ENCODE measurements at regions not wholly inside any gene's neighbourhood (a gene's known extent, or its start where the extent isn't known, plus 50 kb on each side); places are given as distances from the start of the nearest gene placed in this dataset.

GRCh38 chr2:150007815-150008430 lies 420.3 kb upstream of the MMADHC start:
- DNase-seq (ENCODE audit: low read depth, low spot score), result no peak

DNA sequence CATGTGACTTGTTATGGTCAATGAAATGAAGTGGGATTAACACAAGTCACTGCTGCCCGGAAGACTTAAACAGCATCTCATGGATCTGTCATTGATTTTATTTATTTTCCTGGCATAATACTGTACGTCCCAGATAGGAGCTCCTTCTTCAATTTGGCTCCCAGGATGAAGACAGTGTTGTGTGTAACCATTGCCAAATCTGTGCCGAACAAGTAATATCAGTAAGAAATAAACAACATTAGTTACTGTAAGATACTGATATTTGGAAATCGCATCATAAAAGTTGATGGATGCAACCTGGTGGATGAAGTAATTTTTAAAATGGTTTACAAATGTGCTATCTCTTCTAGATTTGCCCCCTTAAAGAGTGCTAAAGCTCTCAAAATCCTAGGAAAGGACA lies 419.0 kb upstream of the MMADHC start:
- no peak for DNase-seq (ENCODE audit: low read depth, low spot score)

- DNase-seq (ENCODE audit: low read depth, low spot score), result no peak
Observed at GRCh38 chr2:150003544-150003943, 416.0 kb upstream of the MMADHC start.

DNA sequence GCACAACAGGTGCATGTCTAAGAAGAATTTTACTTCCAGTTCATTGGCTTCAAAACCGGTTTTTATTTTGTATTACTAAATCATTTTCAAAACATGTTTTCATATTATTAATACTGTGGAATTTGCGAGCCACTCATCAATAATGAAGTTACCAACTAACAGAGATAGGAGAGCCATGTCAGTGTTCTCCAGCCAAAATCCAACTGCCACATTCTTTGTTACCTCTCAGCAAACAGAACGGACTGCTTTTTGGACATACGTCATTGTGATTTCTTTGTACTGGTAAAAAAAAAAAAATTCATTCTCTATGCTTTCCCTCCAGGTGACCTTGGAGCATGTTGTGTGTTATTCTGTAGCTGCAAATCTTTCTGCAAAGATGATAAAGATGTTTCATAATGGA lies 414.2 kb upstream of the MMADHC start:
- DNase-seq (ENCODE audit: low read depth, low spot score), result no peak

DNA sequence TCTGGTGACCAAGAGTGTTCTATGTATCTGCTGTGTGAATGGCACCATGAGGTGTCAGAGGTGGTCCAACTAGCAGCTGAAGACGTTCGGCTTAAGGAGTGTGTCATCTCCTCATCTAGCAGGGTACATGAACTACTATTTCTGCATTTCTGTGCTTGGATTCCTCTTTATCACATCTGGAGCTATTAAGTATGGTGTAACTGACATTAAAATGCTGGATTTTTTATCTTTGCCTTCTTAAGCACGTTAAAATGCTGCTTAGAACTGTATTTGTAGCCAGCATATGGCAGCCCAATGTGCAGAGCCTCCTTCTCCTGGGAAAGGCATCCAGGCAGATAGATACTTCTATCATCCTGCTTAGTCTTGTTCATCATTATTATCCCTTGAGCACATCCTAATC lies 409.3 kb upstream of the MMADHC start:
- no peak for DNase-seq (ENCODE audit: low read depth, low spot score)

DNA sequence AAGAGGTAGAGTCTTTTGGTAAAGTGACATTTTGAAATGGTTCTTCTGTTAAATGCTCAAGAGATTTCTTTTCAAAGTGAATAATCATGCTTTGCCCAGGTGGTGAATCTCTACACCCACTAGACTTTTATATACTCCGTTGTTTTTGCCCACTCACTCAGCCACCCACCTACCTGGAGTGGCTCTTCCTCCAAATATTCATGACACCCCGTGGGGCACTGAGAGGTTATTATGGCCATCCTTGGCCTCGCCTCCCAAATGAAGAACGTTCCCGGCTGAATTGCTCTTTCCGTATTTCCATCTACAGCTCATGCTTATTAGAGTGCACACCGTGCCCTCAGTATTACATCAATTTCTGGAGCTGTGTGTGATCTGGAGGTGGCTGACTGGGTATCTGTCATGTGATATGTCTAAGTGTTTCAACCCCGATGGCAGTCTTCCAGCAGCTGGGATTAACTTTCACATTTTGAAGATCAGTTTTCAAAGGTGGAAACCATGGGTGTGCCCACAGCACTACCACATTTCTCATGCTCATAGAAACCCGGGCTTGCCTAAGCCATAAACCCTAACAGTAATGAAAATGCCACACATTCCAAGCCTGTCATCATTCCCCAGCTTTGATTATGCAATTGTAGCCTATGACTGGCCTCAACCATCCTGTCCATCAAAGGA lies 406.6 kb upstream of the MMADHC start:
- DNase-seq (ENCODE audit: low read depth, low spot score), result peak; percentile 90

DNA sequence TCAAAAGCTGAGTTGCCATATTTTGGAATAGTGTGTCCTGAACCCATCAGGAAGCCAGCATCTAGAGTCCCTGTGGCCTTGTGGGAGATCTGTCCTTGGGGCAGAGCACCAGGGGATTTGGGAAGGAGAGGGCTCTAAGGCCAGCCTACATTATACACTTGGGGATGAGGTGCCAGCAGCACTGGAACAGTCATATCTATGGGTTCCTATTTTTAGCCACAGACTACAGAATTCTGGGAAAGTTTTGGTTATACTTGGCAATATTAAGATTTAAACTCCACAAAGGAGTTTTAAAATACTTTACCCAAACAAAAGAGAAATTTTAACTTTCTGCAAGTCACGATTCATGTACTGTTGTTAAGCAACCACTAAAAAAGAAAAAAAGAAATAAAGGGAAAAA lies 405.7 kb upstream of the MMADHC start:
- DNase-seq (ENCODE audit: low read depth, low spot score), result no peak

DNA sequence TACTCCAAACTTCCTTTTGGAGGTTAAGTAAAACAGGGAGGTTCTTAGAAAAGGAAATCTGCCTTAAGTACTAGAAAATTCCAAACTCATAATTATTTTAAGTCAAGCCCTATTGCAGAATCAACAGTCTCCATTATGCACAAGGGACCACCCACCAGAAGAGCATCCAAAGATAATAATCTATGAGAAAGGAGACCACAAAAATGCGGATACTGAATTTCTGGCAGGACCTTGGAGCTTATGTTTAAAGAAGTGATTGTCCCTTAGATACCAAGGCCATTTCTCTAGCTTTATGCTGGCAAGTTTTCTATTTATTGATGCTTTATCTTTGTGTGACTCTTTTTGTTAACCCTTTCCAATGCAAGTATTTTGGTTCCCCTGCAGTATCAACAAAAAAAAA lies 404.0 kb upstream of the MMADHC start:
- peak; percentile 64 for DNase-seq (ENCODE audit: low read depth, low spot score)

- DNase-seq (ENCODE audit: low read depth, low spot score), result no peak
Observed at GRCh38 chr2:149990965-149991364, 403.4 kb upstream of the MMADHC start.

- DNase-seq (ENCODE audit: low read depth, low spot score), result peak; percentile 72
Observed at GRCh38 chr2:149989447-149990063, 402.0 kb upstream of the MMADHC start.

DNA sequence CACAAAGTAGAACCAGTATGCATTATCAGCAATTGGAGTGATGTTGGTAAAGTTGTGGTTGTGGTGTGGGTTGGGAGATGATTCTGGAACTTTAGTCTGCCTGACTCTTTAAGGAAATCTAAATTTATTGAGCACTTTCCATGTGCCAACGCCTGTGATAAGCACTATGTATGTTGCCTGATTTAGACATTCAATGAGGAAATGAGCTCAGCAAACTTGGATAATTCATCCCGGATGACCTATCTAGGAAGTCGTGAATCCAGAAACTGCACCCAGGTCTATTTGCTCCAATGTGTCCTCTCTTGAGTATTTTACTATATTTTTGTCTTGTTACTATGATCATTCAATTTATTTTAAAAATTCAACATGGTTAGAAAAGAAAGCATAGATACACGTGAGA lies 400.8 kb upstream of the MMADHC start:
- DNase-seq (ENCODE audit: low read depth, low spot score), result no peak

DNA sequence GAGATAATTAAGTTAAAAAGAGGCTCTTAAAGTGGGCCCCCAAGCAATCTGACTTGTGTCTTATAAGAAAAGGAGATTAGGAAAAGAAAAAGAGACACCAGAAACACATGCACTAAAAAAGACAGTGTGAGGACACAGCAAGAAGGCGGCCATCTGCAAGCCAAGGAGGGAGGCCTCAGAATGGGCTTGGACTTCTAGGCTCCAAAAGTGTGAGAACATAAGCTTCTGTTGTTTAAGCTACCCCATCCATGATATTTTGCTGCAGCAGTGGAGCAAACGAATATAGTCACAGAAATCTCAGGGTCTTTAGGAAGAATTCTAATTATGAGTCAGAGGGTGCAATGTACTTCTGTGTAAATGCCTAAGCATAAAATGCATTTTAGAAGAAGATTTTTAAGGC lies 399.3 kb upstream of the MMADHC start:
- no peak for DNase-seq (ENCODE audit: low read depth, low spot score)

DNA sequence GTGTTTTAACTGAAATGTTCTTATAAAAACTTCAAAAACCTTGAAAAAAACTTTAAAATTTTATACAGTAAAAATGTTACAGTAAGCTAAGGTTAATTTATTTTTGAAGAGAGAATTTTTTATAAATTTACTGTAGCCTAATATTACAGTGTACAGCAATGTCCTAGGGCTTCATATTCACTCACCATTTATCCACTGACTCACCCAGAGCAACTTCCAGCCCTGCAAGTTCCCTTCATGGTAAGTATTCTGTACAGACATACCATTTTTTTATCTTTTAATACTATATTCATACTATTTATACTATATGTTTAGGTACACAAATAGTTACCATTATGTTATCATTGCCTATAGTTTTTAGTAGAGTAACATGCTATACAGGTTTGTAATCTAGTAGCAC lies 396.7 kb upstream of the MMADHC start:
- no peak for DNase-seq (ENCODE audit: low read depth, low spot score)

DNA sequence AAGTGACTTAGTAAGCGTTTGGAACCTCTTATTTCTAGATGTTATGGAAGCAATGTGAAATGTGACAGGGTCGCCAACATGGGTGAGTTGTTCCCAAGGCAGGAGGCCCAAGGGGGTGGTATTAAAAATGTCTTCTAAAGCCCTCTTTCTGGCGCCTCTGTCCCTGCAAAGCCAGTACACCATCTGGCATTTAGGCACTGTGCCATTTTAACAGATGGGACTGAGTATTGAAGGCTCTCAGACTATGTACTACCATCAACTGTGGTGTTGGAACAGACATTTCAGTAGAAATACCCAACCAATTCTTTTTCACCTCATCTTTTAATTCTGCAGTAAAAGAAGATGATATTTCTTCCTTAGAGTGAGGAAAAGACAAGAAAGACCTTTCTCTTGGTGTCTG lies 384.5 kb upstream of the MMADHC start:
- DNase-seq (ENCODE audit: low read depth, low spot score), result no peak

GRCh38 chr2:149954981-149955600 lies 367.5 kb upstream of the MMADHC start:
- peak; percentile 8 for DNase-seq (ENCODE audit: low read depth, low spot score)

GRCh38 chr2:149953627-149954026 lies 366.1 kb upstream of the MMADHC start:
- no peak for DNase-seq (ENCODE audit: low read depth, low spot score)

- DNase-seq (ENCODE audit: low read depth, low spot score), result no peak
Observed at GRCh38 chr2:149931486-149931885, 343.9 kb upstream of the MMADHC start.

DNA sequence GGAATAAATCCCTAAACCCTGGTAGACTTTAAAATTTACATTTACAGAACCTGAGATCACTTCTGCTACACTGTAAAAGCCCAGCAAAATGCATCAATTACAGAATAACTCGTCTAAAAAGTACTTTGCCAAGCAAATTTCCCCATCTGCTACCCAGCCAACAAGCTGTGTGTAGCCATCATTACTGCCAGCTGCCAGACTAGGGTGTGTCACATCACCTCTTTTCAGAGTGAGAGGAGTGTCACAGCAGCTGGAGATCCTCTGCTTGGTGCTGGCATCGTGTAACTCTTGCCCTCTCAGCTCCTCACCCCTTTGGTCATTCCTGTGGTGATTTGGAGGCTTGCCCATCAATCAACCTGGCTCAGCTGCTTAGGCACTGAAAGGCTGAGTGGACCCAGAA lies 340.4 kb upstream of the MMADHC start:
- DNase-seq (ENCODE audit: low read depth, low spot score), result no peak

GRCh38 chr2:149926149-149926548 lies 338.6 kb upstream of the MMADHC start:
- DNase-seq (ENCODE audit: low read depth, low spot score), result no peak

DNA sequence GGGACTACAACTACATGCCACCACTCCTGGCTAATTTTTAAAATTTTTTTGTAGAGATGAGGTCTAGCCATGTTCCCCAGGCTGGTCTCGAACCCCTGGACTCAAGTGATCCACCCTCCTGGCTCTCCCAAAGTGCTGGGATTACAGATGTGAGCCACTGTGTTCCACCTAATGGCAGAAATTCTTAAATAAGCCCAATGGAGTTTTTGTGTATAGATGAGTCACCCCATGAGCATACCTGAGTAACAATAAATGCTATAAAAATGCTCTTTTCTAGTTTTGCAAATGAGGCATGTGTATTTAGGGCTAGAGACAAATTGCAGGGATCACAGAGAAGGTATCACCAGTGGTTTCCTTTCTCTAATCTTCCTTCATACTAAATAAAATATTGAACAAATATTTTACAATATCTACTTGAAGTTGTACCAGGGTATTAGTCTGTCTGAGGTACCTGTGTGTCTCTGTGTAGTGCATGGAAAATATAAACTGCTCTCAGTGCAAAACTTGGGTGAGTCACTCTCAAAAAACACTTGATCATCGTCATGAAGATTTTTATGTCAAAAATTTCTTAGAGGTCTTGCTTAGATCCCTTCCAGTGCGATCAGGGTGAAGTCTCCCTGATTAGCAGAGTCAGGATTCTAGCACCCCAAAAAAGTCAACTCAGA lies 337.1 kb upstream of the MMADHC start:
- no peak for DNase-seq (ENCODE audit: low read depth, low spot score)

DNA sequence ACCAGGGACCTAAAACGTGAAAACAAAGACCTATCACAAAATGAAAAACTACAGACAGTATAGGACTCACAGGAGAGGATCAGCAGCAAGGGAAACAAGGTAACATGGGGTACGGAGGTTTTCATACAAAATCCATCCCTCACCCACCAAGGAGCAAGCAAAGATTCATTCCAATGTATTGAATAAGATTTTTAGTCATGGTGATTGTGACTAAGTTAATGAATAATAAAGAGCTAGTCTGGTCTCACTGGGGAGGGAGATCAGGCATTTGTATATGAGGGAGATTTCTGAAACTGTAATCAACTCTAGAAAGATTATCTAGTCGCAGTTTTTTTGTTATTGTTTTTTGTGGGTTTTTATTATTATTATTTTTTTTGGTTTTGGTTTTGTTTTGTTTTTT lies 336.5 kb upstream of the MMADHC start:
- DNase-seq (ENCODE audit: low read depth, low spot score), result peak; percentile 33

DNA sequence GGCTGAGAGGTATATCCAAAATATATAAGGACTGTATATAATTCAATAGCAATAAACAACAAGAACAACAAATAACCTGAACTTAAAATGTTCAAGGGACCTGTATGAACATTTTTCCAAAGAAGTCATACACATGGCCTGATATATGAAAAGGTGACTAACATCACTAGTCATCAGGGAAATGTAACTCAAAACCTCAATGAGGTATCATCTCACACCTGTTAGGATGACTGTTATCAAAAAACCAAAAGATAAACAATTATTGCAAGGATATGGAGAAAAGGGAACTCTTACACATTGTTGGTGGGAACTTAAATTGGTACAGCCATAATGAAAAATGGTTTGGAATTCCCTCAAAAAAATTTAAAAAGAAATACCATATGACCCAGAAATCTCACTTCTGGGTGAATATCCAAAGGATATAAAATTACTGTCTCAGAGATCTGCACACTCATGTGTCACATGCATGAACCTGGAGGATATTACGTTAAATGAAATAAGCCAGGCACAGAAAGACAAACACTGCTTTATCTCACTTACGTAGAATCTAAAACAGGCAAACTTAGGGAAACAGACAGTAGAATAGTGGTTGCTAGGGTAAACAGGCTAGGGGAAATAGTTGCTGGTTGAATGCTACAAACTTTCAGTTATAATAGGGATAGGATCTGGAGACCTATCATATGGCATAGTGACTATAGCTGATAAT lies 334.5 kb upstream of the MMADHC start:
- DNase-seq (ENCODE audit: low read depth, low spot score), result no peak

All from astrocyte of the hippocampus (primary cell).